SK-N-SH (cell line): ENCODE measurements at regions not wholly inside any gene's neighbourhood (a gene's known extent, or its start where the extent isn't known, plus 50 kb on each side); places are given as distances from the start of the nearest gene placed in this dataset.

Source experiments
- CTCF ChIA-PET: fragments of 300-600, 350-600 bp; formaldehyde crosslinking; extraction: SDS; loops from one replicate; lab custom pipeline; 2021; lab: Yijun Ruan, JAX
- POLR2A ChIA-PET: fragments of 350-600 bp; sonication (Branson Sonifier 250); formaldehyde crosslinking; extraction: SDS; loops from one replicate; lab custom pipeline; 2020; ENCODE audit warnings: antibody characterized with exemption, inconsistent platforms; lab: Yijun Ruan, JAX
- DNase-seq: peaks from one replicate; pipeline ENCODE4 v3.0.0; 2012
- H2AFZ ChIP-seq: fragments of 200-600 bp; sonication (generic); 2 replicates; pipeline ENCODE4 v1.8.1; 2016; ENCODE audit warnings: antibody characterized with exemption, mild to moderate bottlenecking, low read depth
- H3F3A ChIP-seq: fragments of 200-600 bp; sonication (generic); replicated peaks from 2 replicates; pipeline ENCODE3; 2016; ENCODE audit warnings: antibody characterized with exemption, mild to moderate bottlenecking; ENCODE audit not compliant: insufficient read depth
- H3K27ac ChIP-seq, 2 experiments: fragments of 200-500 bp in 1 of 2; fragments of 200-600 bp in 1 of 2; sonication (Bioruptor generic) in 1 of 2; sonication (generic), shearing (Covaris generic) in 1 of 2; 2 replicates each; pipeline versions ENCODE4 v1.5.1 to v1.6.1; 2014 to 2016; ENCODE audit warnings: low read depth in 2 of 2, inconsistent platforms in 1 of 2, low read length in 1 of 2, mild to moderate bottlenecking in 1 of 2, mixed read lengths in 1 of 2
- H3K27me3 ChIP-seq: fragments of 200-600 bp; sonication (generic), shearing (Covaris generic); 2 replicates; pipeline ENCODE4 v1.6.1; 2016; ENCODE audit warnings: mixed run types; ENCODE audit not compliant: insufficient read depth
- H3K36me3 ChIP-seq, 2 experiments: fragments of 200-500 bp in 1 of 2; fragments of 200-600 bp in 1 of 2; sonication (Bioruptor generic) in 1 of 2; sonication (generic) in 1 of 2; replicated peaks in 1 of 2; 2 replicates each; pipeline versions ENCODE3 to v1.5.1; 2014 to 2016; ENCODE audit warnings: low read length in 1 of 2, mild to moderate bottlenecking in 1 of 2; ENCODE audit not compliant: insufficient read depth in 2 of 2, control insufficient read depth in 1 of 2
- H3K4me1 ChIP-seq, 2 experiments: fragments of 200-500 bp in 1 of 2; fragments of 200-600 bp in 1 of 2; sonication (Bioruptor generic) in 1 of 2; sonication (generic), shearing (Covaris generic) in 1 of 2; 2 replicates each; pipeline versions ENCODE4 v1.5.1 to v1.6.1; 2014 to 2016; ENCODE audit warnings: low read depth in 1 of 2, low read length in 1 of 2, mixed run types in 1 of 2; ENCODE audit not compliant: insufficient read depth in 2 of 2, control insufficient read depth in 1 of 2
- H3K4me2 ChIP-seq: fragments of 200-600 bp; sonication (generic), shearing (Covaris generic); 2 replicates; pipeline ENCODE4 v1.6.1; 2017; ENCODE audit warnings: mixed run types
- H3K4me3 ChIP-seq, 2 experiments: fragments of 200-500 bp in 1 of 2; fragments of 200-600 bp in 1 of 2; sonication (Bioruptor generic) in 1 of 2; sonication (generic), shearing (Covaris generic) in 1 of 2; 2 replicates each; pipeline versions ENCODE4 v1.5.1 to v1.8.1; 2014 to 2016; ENCODE audit warnings: low read depth in 2 of 2, inconsistent platforms in 1 of 2, low read length in 1 of 2, mild to moderate bottlenecking in 1 of 2, mixed read lengths in 1 of 2, moderate library complexity in 1 of 2
- H3K79me2 ChIP-seq: fragments of 200-600 bp; sonication (generic); 2 replicates; pipeline ENCODE4 v1.8.1; 2017; ENCODE audit warnings: mild to moderate bottlenecking; ENCODE audit not compliant: insufficient read depth
- H3K9ac ChIP-seq: fragments of 200-600 bp; sonication (generic); 2 replicates; pipeline ENCODE4 v1.6.1; 2017; ENCODE audit warnings: mixed run types
- H3K9me2 ChIP-seq: fragments of 200-600 bp; sonication (generic); 2 replicates; pipeline ENCODE4 v1.6.1; 2017; ENCODE audit warnings: mixed run types
- H3K9me3 ChIP-seq: fragments of 200-600 bp; sonication (generic); 2 replicates; pipeline ENCODE4 v1.6.1; 2017; ENCODE audit warnings: mixed run types, mild to moderate bottlenecking, moderate library complexity
- H4K20me1 ChIP-seq: fragments of 200-600 bp; sonication (generic); 2 replicates; pipeline ENCODE4 v1.6.1; 2017; ENCODE audit warnings: mild to moderate bottlenecking, mixed run types; ENCODE audit not compliant: insufficient read depth
- CHD2 ChIP-seq: fragments of 150-350 bp; IDR thresholded peaks from 2 replicates; pipeline ENCODE4 v1.6.1; 2018; ENCODE audit warnings: low read length; ENCODE audit not compliant: partially characterized antibody
- EZH2phosphoT487 ChIP-seq: fragments of 200-600 bp; sonication (generic); IDR thresholded peaks from 2 replicates; pipeline ENCODE4 v1.6.1; 2017; ENCODE audit warnings: low read depth, mixed run types, mild to moderate bottlenecking, antibody characterized with exemption, moderate library complexity, borderline replicate concordance
- FOXM1 ChIP-seq: IDR thresholded peaks from 2 replicates; pipeline ENCODE4 v1.4.0; 2012; ENCODE audit warnings: low read depth, mild to moderate bottlenecking
- IRF3 ChIP-seq: fragments of 150-350 bp; IDR thresholded peaks from 2 replicates; pipeline ENCODE4 v1.6.1; 2016; ENCODE audit warnings: mild to moderate bottlenecking, low read depth, low read length
- JUND ChIP-seq: IDR thresholded peaks from 2 replicates; pipeline ENCODE4 v1.4.0; 2012
- MEF2A ChIP-seq: IDR thresholded peaks from 2 replicates; pipeline ENCODE4 v1.4.0; 2012; ENCODE audit warnings: low read depth, borderline replicate concordance
- MXI1 ChIP-seq: IDR thresholded peaks from 2 replicates; pipeline ENCODE4 v1.6.1; 2012; ENCODE audit warnings: mild to moderate bottlenecking, low read depth, low read length, improper control_type of control experiment
- NFIC ChIP-seq: IDR thresholded peaks from 2 replicates; pipeline ENCODE4 v1.4.0; 2012; ENCODE audit warnings: borderline replicate concordance
- RCOR1 ChIP-seq: fragments of 150-350 bp; IDR thresholded peaks from 2 replicates; pipeline ENCODE4 v1.6.1; 2017; ENCODE audit warnings: antibody characterized with exemption, low read length
- RFX5 ChIP-seq: IDR thresholded peaks from 2 replicates; pipeline ENCODE4 v1.6.1; 2012; ENCODE audit warnings: mild to moderate bottlenecking, improper control_type of control experiment, low read length
- RXRA ChIP-seq: IDR thresholded peaks from 2 replicates; pipeline ENCODE4 v1.4.0; 2012; ENCODE audit warnings: low read depth, mild to moderate bottlenecking, borderline replicate concordance
- SIN3A ChIP-seq: IDR thresholded peaks from 2 replicates; pipeline ENCODE4 v1.6.1; 2012; ENCODE audit warnings: low read depth, mild to moderate bottlenecking, low read length, moderate library complexity, borderline replicate concordance
- TAF1 ChIP-seq: IDR thresholded peaks from 2 replicates; pipeline ENCODE4 v1.6.1; 2012; ENCODE audit warnings: low read depth, mild to moderate bottlenecking, low read length, moderate library complexity, borderline replicate concordance
- TCF12 ChIP-seq: IDR thresholded peaks from 2 replicates; pipeline ENCODE4 v1.4.0; 2012
- TEAD4 ChIP-seq: IDR thresholded peaks from 2 replicates; pipeline ENCODE4 v1.4.0; 2012; ENCODE audit warnings: mild to moderate bottlenecking, borderline replicate concordance; ENCODE audit not compliant: insufficient read depth
- USF2 ChIP-seq: fragments of 150-350 bp; IDR thresholded peaks from 2 replicates; pipeline ENCODE4 v1.6.1; 2017; ENCODE audit warnings: antibody characterized with exemption, low read length, low read depth, borderline replicate concordance
- WGBS: methylation state at CpG from one replicate; pipeline ENCODE4 v1.1.6; 2017; ENCODE audit warnings: low lambda C conversion rate; 5-methylcytosine and 5-hydroxymethylcytosine counted together
- TF ChIP-seq, protein P1 (sequence below): IDR thresholded peaks from 2 replicates; pipeline ENCODE4 v1.6.1; 2012; ENCODE audit warnings: mild to moderate bottlenecking, low read depth, low read length, moderate library complexity
- TF ChIP-seq, protein P2 (sequence below): IDR thresholded peaks from 2 replicates; pipeline ENCODE4 v1.4.0; 2012; ENCODE audit warnings: low read depth, borderline replicate concordance

DNA sequence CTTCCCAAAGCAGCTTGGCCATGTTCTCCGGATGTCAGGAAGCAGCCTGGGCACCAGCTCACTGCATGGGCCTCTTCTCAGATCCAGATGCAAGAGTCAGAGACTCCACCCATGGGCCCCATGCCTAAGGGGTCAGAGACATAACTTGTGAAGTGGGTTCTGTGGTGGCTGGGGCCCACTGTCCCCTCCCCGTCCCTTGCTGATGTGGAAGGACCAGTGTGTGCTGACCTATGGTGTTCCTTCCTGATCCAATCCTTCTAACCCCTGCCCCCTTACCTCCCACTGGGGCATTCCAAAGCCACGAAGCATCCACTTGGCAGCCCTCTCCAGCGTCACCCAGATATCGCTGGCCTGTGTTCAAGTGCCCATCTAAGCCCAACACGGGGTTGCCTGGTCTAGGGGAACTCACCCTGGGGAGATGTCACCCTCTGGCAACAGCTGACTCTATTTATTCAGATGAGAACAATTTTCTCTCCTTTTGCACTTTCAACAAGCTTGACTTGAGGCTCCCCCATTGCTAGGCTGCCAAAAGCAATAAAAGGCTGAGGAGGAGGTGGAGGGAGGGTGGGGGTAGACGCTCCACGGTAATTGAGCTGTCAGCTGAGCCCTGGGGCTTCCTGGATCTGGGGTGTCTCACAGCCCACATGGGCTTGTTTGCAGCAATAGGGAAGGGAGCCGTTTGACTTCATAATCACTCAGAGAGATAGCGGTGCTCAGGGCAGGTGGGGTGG is 158.5 kb downstream of the ADAMTS15 start (continued):
- TF ChIP-seq TAF1 (no peak), FOXM1 (no peak), EZH2phosphoT487 (no peak), NFIC (peak; percentile 84), MEF2A (no peak)
- TF ChIP-seq, protein P1, sequence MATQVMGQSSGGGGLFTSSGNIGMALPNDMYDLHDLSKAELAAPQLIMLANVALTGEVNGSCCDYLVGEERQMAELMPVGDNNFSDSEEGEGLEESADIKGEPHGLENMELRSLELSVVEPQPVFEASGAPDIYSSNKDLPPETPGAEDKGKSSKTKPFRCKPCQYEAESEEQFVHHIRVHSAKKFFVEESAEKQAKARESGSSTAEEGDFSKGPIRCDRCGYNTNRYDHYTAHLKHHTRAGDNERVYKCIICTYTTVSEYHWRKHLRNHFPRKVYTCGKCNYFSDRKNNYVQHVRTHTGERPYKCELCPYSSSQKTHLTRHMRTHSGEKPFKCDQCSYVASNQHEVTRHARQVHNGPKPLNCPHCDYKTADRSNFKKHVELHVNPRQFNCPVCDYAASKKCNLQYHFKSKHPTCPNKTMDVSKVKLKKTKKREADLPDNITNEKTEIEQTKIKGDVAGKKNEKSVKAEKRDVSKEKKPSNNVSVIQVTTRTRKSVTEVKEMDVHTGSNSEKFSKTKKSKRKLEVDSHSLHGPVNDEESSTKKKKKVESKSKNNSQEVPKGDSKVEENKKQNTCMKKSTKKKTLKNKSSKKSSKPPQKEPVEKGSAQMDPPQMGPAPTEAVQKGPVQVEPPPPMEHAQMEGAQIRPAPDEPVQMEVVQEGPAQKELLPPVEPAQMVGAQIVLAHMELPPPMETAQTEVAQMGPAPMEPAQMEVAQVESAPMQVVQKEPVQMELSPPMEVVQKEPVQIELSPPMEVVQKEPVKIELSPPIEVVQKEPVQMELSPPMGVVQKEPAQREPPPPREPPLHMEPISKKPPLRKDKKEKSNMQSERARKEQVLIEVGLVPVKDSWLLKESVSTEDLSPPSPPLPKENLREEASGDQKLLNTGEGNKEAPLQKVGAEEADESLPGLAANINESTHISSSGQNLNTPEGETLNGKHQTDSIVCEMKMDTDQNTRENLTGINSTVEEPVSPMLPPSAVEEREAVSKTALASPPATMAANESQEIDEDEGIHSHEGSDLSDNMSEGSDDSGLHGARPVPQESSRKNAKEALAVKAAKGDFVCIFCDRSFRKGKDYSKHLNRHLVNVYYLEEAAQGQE = no peak

DNA sequence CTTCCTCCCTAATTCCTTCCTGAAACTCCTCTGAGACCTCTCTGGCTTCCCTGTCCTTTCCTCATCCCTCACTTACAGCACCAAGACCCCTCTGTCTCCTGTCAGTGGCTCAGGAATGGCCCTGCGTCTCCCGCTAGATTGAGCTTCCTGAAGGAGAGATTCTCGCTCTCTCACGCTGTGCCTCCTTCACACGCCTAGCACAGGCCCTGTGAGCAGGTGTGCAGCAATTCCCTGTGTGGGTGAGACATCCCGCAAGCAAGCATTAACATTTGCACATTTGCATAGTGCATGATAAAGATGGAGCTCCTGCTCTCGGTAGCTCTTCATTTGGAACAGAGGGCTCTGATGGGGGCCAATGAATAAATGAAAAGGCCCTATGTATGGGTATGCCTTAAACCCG is 159.8 kb downstream of the ADAMTS15 start:
- Histone ChIP-seq H3K36me3 (no peaks in the 10 kb centered on the region), H3F3A (peaks cover 29% of the 10 kb centered on the region), H3K9ac (no peak overlapping the region), H3K9me3 (no peaks in the 10 kb centered on the region), H3K79me2 (no peaks in the 10 kb centered on the region), H3K4me2 (no peak overlapping the region), H2AFZ (no peak overlapping the region), H4K20me1 (no peaks in the 10 kb centered on the region)
- POLR2A ChIA-PET = no interaction called here
- CTCF ChIA-PET = interaction anchor here (0.9 kb wide), 1 partner anchor 254 kb away, joined by 3 read pairs; no protein-coding TSS in a partner anchor
- WGBS = 98% methylated on average over 8 of the region's 8 CpGs
- DNase-seq = no peak
- TF ChIP-seq SIN3A = no peak
- no peak for TF ChIP-seq MXI1
- TF ChIP-seq CHD2 = no peak
- TF ChIP-seq, protein P2, sequence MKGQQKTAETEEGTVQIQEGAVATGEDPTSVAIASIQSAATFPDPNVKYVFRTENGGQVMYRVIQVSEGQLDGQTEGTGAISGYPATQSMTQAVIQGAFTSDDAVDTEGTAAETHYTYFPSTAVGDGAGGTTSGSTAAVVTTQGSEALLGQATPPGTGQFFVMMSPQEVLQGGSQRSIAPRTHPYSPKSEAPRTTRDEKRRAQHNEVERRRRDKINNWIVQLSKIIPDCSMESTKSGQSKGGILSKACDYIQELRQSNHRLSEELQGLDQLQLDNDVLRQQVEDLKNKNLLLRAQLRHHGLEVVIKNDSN = no peak
- TF ChIP-seq RCOR1 = no peak
- TF ChIP-seq TEAD4 = no peak
- TF ChIP-seq MEF2A = no peak
- no peak for TF ChIP-seq NFIC
- no peak for TF ChIP-seq JUND
- TF ChIP-seq USF2 = no peak
- no peak for TF ChIP-seq RXRA
- no peak for TF ChIP-seq RFX5
- no peak for TF ChIP-seq TCF12
- TF ChIP-seq IRF3 = no peak
- TF ChIP-seq, all 33 proteins: peak for 0
- no peaks in the 10 kb centered on the region for H3K27me3 ChIP-seq
- no peaks in the 10 kb centered on the region for H3K9me2 ChIP-seq
- H3K4me3 ChIP-seq = no peak overlapping the region
- no peak overlapping the region for H3K27ac ChIP-seq
- H3K4me1 ChIP-seq = peaks cover 0 to 27% of the 10 kb centered on the region in 2 experiments; a peak in 3 of 4 replicates
